CD4-positive, alpha-beta T cell (primary cell): ENCODE measurements at regions not wholly inside any gene's neighbourhood (a gene's known extent, or its start where the extent isn't known, plus 50 kb on each side); places are given as distances from the start of the nearest gene placed in this dataset.

Experiments
- ATAC-seq: fragments of 200-7000 bp; cut with Tn5 transposase; one replicate; pipeline ENCODE4 v1.10.0; 2022; ENCODE audit warnings: mild to moderate bottlenecking; ENCODE audit not compliant: poor library complexity
- CTCF ChIA-PET: fragments of 350-600 bp; sonication (Branson Sonifier 250); formaldehyde crosslinking; loops from one replicate; lab custom pipeline; 2021; ENCODE audit warnings: antibody characterized with exemption, inconsistent platforms; lab: Charles Lee
- POLR2A ChIA-PET: fragments of 350-600 bp; sonication (Branson Sonifier 250); formaldehyde crosslinking; loops from one replicate; lab custom pipeline; 2021; ENCODE audit warnings: antibody characterized with exemption, inconsistent platforms; lab: Charles Lee
- DNase-seq, 14 experiments: peaks; one replicate each; pipeline ENCODE4 v3.0.0-alpha.2; 2013 to 2020; ENCODE audit warnings: mixed read lengths in 2 of 14
- H3K27ac ChIP-seq, 2 donors: one replicate each; pipeline versions ENCODE4 v1.5.1 to v1.7.0; 2013; ENCODE audit warnings: low read length in 2 of 2, low read depth in 1 of 2, mild to moderate bottlenecking in 1 of 2
- H3K27me3 ChIP-seq, 2 experiments: 1 replicate in 1 of 2; 2 replicates in 1 of 2; pipeline versions ENCODE4 v1.6.1 to v1.7.0; 2013; ENCODE audit warnings: low read length in 2 of 2, control low read depth in 1 of 2, mild to moderate bottlenecking in 1 of 2, moderate library complexity in 1 of 2; ENCODE audit not compliant: insufficient read depth in 2 of 2, control insufficient read depth in 1 of 2
- H3K36me3 ChIP-seq: one replicate; pipeline ENCODE4 v1.6.1; 2013; ENCODE audit warnings: low read length, control low read depth; ENCODE audit not compliant: insufficient read depth
- H3K4me1 ChIP-seq: one replicate; pipeline ENCODE4 v1.6.1; 2013; ENCODE audit warnings: low read length, control low read depth; ENCODE audit not compliant: insufficient read depth
- H3K4me3 ChIP-seq: one replicate; pipeline ENCODE4 v1.5.1; 2013; ENCODE audit warnings: mild to moderate bottlenecking, low read length, moderate library complexity
- H3K9me3 ChIP-seq, 2 experiments: 1 replicate in 1 of 2; 2 replicates in 1 of 2; pipeline versions ENCODE4 v1.6.1 to v1.7.0; 2013; ENCODE audit warnings: low read length in 2 of 2, mild to moderate bottlenecking in 2 of 2, control low read depth in 1 of 2, moderate library complexity in 1 of 2; ENCODE audit not compliant: control insufficient read depth in 1 of 2, insufficient read depth in 1 of 2
- H3K27ac Mint-ChIP-seq: one replicate; pipeline ENCODE4 v1.8.0; 2020; ENCODE audit warnings: mixed read lengths
- H3K27me3 Mint-ChIP-seq: one replicate; pipeline ENCODE4 v1.8.0; 2021; ENCODE audit warnings: mixed read lengths
- H3K36me3 Mint-ChIP-seq: one replicate; pipeline ENCODE4 v1.8.0; 2021; ENCODE audit warnings: low read depth, mixed read lengths
- H3K4me1 Mint-ChIP-seq: one replicate; pipeline ENCODE4 v1.8.0; 2021; ENCODE audit warnings: low read depth, mixed read lengths
- H3K4me3 Mint-ChIP-seq: one replicate; pipeline ENCODE4 v1.8.0; 2020; ENCODE audit warnings: mild to moderate bottlenecking, mixed read lengths
- H3K9me3 Mint-ChIP-seq: one replicate; pipeline ENCODE4 v1.8.0; 2020; ENCODE audit warnings: mixed read lengths
- CTCF ChIP-seq: fragments of 200-600 bp; IDR thresholded peaks from one replicate; pipeline ENCODE4 v1.8.0; 2022; ENCODE audit warnings: antibody characterized with exemption, mild to moderate bottlenecking
- intact Hi-C, 2 experiments: fragments of 100-400 bp; cut with DNase I in 1 of 2; cut with micrococcal nuclease in 1 of 2; formaldehyde crosslinking; loops; one replicate each; pipeline versions ENCODE4 v1.15.1 to v1.9.0; 2023 to 2025; cut with DNase I, micrococcal nuclease

GRCh38 chr22:48857202-48857805 is 970.4 kb downstream of the BRD1 start:
- intact Hi-C loops, result no loop called here
- DNase-seq (no peak), ATAC-seq (no peak)
- H3K4me3 ChIP-seq, result no peak overlapping the region
- no peak overlapping the region for H3K27ac ChIP-seq
- Mint-ChIP-seq H3K9me3 (no peaks in the 10 kb centered on the region), H3K36me3 (no peaks in the 10 kb centered on the region), H3K4me1 (no peaks in the 10 kb centered on the region), H3K4me3 (no peak overlapping the region), H3K27ac (no peak overlapping the region), H3K27me3 (peaks cover 15% of the 10 kb centered on the region)
- H3K4me1 ChIP-seq, result no peaks in the 10 kb centered on the region
- CTCF ChIA-PET, result no interaction called here
- H3K27me3 ChIP-seq, result no peaks in the 10 kb centered on the region
- H3K9me3 ChIP-seq, result peaks cover 0 to 6% of the 10 kb centered on the region in 2 experiments
- POLR2A ChIA-PET, result no interaction called here
- TF ChIP-seq CTCF, result no peak
- no peaks in the 10 kb centered on the region for H3K36me3 ChIP-seq

GRCh38 chr22:48856308-48856615 is 971.4 kb downstream of the BRD1 start:
- intact Hi-C loops, result no loop called here
- no peaks in the 10 kb centered on the region for H3K27me3 ChIP-seq
- no peak for TF ChIP-seq CTCF

DNA sequence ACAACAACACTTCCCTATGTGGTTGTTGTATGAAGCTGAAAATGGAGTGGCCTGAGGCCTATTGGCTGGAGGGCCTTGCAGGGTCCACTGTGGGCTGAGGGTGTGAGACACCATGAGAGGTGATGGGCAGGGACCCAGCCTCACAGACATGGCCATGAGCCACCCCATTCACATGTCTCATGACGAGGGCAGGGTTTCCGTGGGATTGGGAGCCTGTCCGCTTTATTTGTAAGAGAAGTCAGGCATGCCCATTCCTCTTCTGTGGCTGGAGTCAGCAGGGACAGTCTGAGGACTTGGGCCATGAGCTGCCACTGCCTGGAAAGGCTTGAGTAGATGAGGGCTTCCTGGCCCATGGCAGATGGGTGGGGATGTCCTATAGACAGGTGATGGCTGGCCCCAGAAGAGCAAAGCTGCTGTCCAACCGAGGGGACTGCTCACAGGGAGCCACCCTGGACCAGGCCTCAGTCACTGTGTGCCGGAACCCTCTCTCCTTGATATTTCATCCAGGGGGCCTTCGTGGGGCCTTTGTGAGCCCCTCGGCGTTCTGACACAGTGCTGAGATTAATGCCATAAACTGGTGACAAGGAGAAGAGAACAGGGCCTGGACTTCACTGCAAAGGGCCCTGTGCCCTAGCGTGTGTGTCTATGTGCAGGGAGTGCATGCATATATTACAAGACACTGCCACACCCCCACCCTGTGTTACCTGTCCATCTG is 971.9 kb downstream of the BRD1 start:
- Mint-ChIP-seq H3K27ac (no peak overlapping the region), H3K27me3 (peaks cover 15% of the 10 kb centered on the region), H3K9me3 (no peaks in the 10 kb centered on the region), H3K36me3 (no peaks in the 10 kb centered on the region), H3K4me1 (no peaks in the 10 kb centered on the region), H3K4me3 (no peak overlapping the region)
- no peak for TF ChIP-seq CTCF
- Histone ChIP-seq H3K27ac (no peak overlapping the region), H3K36me3 (no peaks in the 10 kb centered on the region), H3K4me1 (no peaks in the 10 kb centered on the region), H3K4me3 (no peak overlapping the region), H3K9me3 (peaks cover 0 to 6% of the 10 kb centered on the region in 2 experiments), H3K27me3 (no peaks in the 10 kb centered on the region)
- POLR2A ChIA-PET, result no interaction called here
- intact Hi-C loops, result no loop called here
- ATAC-seq, result no peak
- no peak for DNase-seq
- CTCF ChIA-PET, result no interaction called here

More at GRCh38 chr22:48856308-48856615, 971.4 kb downstream of the BRD1 start:
- H3K9me3 ChIP-seq, result peaks cover 0 to 6% of the 10 kb centered on the region in 2 experiments
- ChIA-PET POLR2A (no interaction called here), CTCF (no interaction called here)
- Mint-ChIP-seq H3K9me3 (no peaks in the 10 kb centered on the region), H3K27ac (no peak overlapping the region), H3K27me3 (peaks cover 15% of the 10 kb centered on the region), H3K4me3 (no peak overlapping the region), H3K4me1 (no peaks in the 10 kb centered on the region), H3K36me3 (no peaks in the 10 kb centered on the region)
- no peak overlapping the region for H3K4me3 ChIP-seq
- no peaks in the 10 kb centered on the region for H3K36me3 ChIP-seq
- H3K27ac ChIP-seq, result no peak overlapping the region
- no peaks in the 10 kb centered on the region for H3K4me1 ChIP-seq
- DNase-seq (no peak), ATAC-seq (no peak)
